SU-DHL-6 (cell line): ENCODE measurements at regions not wholly inside any gene's neighbourhood (a gene's known extent, or its start where the extent isn't known, plus 50 kb on each side); places are given as distances from the start of the nearest gene placed in this dataset.

Source experiments
- H2AFZ ChIP-seq: fragments of 200-600 bp; sonication (generic); 2 replicates; pipeline ENCODE4 v1.6.1; 2014; ENCODE audit warnings: low read depth, mild to moderate bottlenecking, moderate library complexity, mixed read lengths, antibody characterized with exemption, low read length; ENCODE audit not compliant: severe bottlenecking
- H3F3A ChIP-seq: fragments of 200-600 bp; shearing (Covaris generic); 2 replicates; pipeline ENCODE4 v1.6.0; 2016; ENCODE audit warnings: antibody characterized with exemption, mild to moderate bottlenecking; ENCODE audit not compliant: insufficient read depth
- H3K27ac ChIP-seq: fragments of 200-600 bp; sonication (generic); 2 replicates; pipeline ENCODE4 v1.5.1; 2016; ENCODE audit warnings: low read depth, mild to moderate bottlenecking, low read length, moderate library complexity, mixed read lengths
- H3K27me3 ChIP-seq: fragments of 200-600 bp; sonication (generic), shearing (Covaris generic); 2 replicates; pipeline ENCODE4 v1.6.0; 2014; ENCODE audit warnings: mild to moderate bottlenecking, low read length
- H3K36me3 ChIP-seq: fragments of 200-600 bp; sonication (generic); 2 replicates; pipeline ENCODE4 v1.6.1; 2014; ENCODE audit warnings: mild to moderate bottlenecking, low read length, mixed read lengths
- H3K4me2 ChIP-seq: fragments of 300-600, 200-600 bp; shearing (Covaris generic), sonication (generic); 2 replicates; pipeline ENCODE4 v1.6.0; 2014; ENCODE audit warnings: low read length, low read depth, mild to moderate bottlenecking; ENCODE audit not compliant: poor library complexity, severe bottlenecking
- H3K4me3 ChIP-seq: fragments of 200-600 bp; sonication (generic); 2 replicates; pipeline ENCODE4 v1.5.1; 2014; ENCODE audit warnings: antibody characterized with exemption, low read length, mild to moderate bottlenecking, mixed read lengths; ENCODE audit not compliant: insufficient read depth, poor library complexity, severe bottlenecking
- H3K79me2 ChIP-seq: fragments of 200-600 bp; sonication (generic); 2 replicates; pipeline ENCODE4 v1.6.1; 2014; ENCODE audit warnings: mild to moderate bottlenecking, low read length, moderate library complexity; ENCODE audit not compliant: insufficient read depth
- H3K9ac ChIP-seq: fragments of 200-600 bp; sonication (generic); 2 replicates; pipeline ENCODE4 v1.7.0; 2014; ENCODE audit warnings: mild to moderate bottlenecking, low read length
- H3K9me2 ChIP-seq: fragments of 200-600 bp; sonication (generic); replicated peaks from 2 replicates; pipeline ENCODE4 v1.6.1; 2014; ENCODE audit warnings: low read length; ENCODE audit not compliant: insufficient read depth
- H3K9me3 ChIP-seq: fragments of 200-600 bp; sonication (generic); 2 replicates; pipeline ENCODE4 v1.6.1; 2014; ENCODE audit warnings: low read length, mixed read lengths; ENCODE audit not compliant: insufficient read depth
- H4K20me1 ChIP-seq: fragments of 200-600 bp; sonication (generic); 2 replicates; pipeline ENCODE4 v1.6.1; 2014; ENCODE audit warnings: low read depth, mild to moderate bottlenecking, antibody characterized with exemption, low read length, moderate library complexity, mixed read lengths
- CTCF ChIP-seq: fragments of 200-600 bp; sonication (generic); IDR thresholded peaks from one replicate; pipeline ENCODE4 v1.5.1; 2017; ENCODE audit warnings: antibody characterized with exemption, mild to moderate bottlenecking, low read length, moderate library complexity; ENCODE audit not compliant: insufficient read depth, poor library complexity, severe bottlenecking
- EZH2phosphoT487 ChIP-seq: fragments of 200-600 bp; sonication (generic), shearing (Covaris generic); conservative IDR thresholded peaks from 2 replicates; pipeline ENCODE4 v1.6.1; 2018; ENCODE audit warnings: mild to moderate bottlenecking, antibody characterized with exemption, low read length, moderate library complexity, mixed read lengths

- no peak overlapping the region for H3K9ac ChIP-seq
- no peak overlapping the region for H3K27ac ChIP-seq
- no peaks in the 10 kb centered on the region for H3K9me2 ChIP-seq
- H3F3A ChIP-seq = no peaks in the 10 kb centered on the region
- H3K4me3 ChIP-seq = no peak overlapping the region
- H3K36me3 ChIP-seq = no peaks in the 10 kb centered on the region
- H2AFZ ChIP-seq = no peak overlapping the region
- H4K20me1 ChIP-seq = no peaks in the 10 kb centered on the region
- no peaks in the 10 kb centered on the region for H3K27me3 ChIP-seq
- H3K4me2 ChIP-seq = no peak overlapping the region
- 0 out of 2 replicates have a peak, but pooled peaks cover 4% of the 10 kb centered on the region for H3K9me3 ChIP-seq
- H3K79me2 ChIP-seq = no peaks in the 10 kb centered on the region
- no peak for TF ChIP-seq EZH2phosphoT487
- no peak for TF ChIP-seq CTCF
Measured at GRCh38 chr19:29001597-29002245, 211.2 kb downstream of the UQCRFS1 start.

- Histone ChIP-seq H3K27me3 (no peaks in the 10 kb centered on the region), H3K36me3 (no peaks in the 10 kb centered on the region), H3F3A (no peaks in the 10 kb centered on the region), H3K4me3 (no peak overlapping the region), H3K9ac (no peak overlapping the region), H3K9me3 (0 out of 2 replicates have a peak, but pooled peaks cover 4% of the 10 kb centered on the region), H3K9me2 (no peaks in the 10 kb centered on the region), H3K27ac (no peak overlapping the region), H3K79me2 (no peaks in the 10 kb centered on the region), H2AFZ (no peak overlapping the region), H4K20me1 (no peaks in the 10 kb centered on the region), H3K4me2 (no peak overlapping the region)
- TF ChIP-seq EZH2phosphoT487 = no peak
- TF ChIP-seq CTCF = no peak
Measured at GRCh38 chr19:29001141-29001581, 211.8 kb downstream of the UQCRFS1 start.

- Histone ChIP-seq H3K79me2 (no peaks in the 10 kb centered on the region), H3K4me3 (no peak overlapping the region), H2AFZ (no peak overlapping the region), H3K27ac (no peak overlapping the region), H3K9ac (no peak overlapping the region), H3K9me2 (no peaks in the 10 kb centered on the region), H4K20me1 (no peaks in the 10 kb centered on the region), H3K36me3 (no peaks in the 10 kb centered on the region), H3K4me2 (no peak overlapping the region), H3K27me3 (no peaks in the 10 kb centered on the region), H3F3A (no peaks in the 10 kb centered on the region), H3K9me3 (0 out of 2 replicates have a peak, but pooled peaks cover 4% of the 10 kb centered on the region)
- no peak for TF ChIP-seq EZH2phosphoT487
- TF ChIP-seq CTCF = no peak
Measured at GRCh38 chr19:28999724-29000433, 213.1 kb downstream of the UQCRFS1 start.
